ENCODE measurements at regions not wholly inside any gene's neighbourhood (a gene's known extent, or its start where the extent isn't known, plus 50 kb on each side); places are given as distances from the start of the nearest gene placed in this dataset.

GRCh38 chr13:74443631-74444030, 309.4 kb upstream of the KLF12 start (continued):
- no peak for TF ChIP-seq CTCF (conservative IDR thresholded peaks at IDR 0.05; ENCODE audit: low read depth in 2 of 2)

GRCh38 chr13:74442751-74443150, 308.5 kb upstream of the KLF12 start:
- no peaks in the 10 kb centered on the region for H3K36me3 ChIP-seq (ENCODE audit: insufficient read depth)
- H3K27ac Mint-ChIP-seq, result no peak overlapping the region
- H3K79me2 ChIP-seq (replicated peaks; ENCODE audit: insufficient read depth), result no peaks in the 10 kb centered on the region
- H3K9me2 ChIP-seq (ENCODE audit: insufficient read depth), result no peaks in the 10 kb centered on the region
- peaks cover 2% of the 10 kb centered on the region; the same call in 1 of the 3 replicates for H3K36me3 Mint-ChIP-seq (ENCODE audit: low read depth)
- H3K4me3 ChIP-seq, result no peak overlapping the region
- H3K4me1 ChIP-seq (ENCODE audit: insufficient read depth), result no peaks in the 10 kb centered on the region
- no peaks in the 10 kb centered on the region for H3K27me3 Mint-ChIP-seq (ENCODE audit: insufficient read depth, low read depth, poor library complexity)
- no peaks in the 10 kb centered on the region for H3F3A ChIP-seq (replicated peaks; ENCODE audit: low read depth)
- no peaks in the 10 kb centered on the region for H4K20me1 ChIP-seq (replicated peaks; ENCODE audit: insufficient read depth)
- peaks cover 2% of the 10 kb centered on the region; the same call in 2 of the 3 replicates for H3K4me1 Mint-ChIP-seq
- no peak overlapping the region for H2AFZ ChIP-seq
- H3K27me3 ChIP-seq (ENCODE audit: insufficient read depth), result no peaks in the 10 kb centered on the region
- no peaks in the 10 kb centered on the region for H3K9me3 Mint-ChIP-seq
- no peak overlapping the region for H3K4me3 Mint-ChIP-seq
- ATAC-seq (no peak), DNase-seq (ENCODE audit: low spot score) (no peak)
- no peak overlapping the region for H3K4me2 ChIP-seq
- H3K27ac ChIP-seq (ENCODE audit: low read depth), result no peak overlapping the region
- no peak for TF ChIP-seq ZNF114 (CRISPR knock-in tag; IDR thresholded peaks at IDR 0.05)
- TF ChIP-seq STAT1 (IDR thresholded peaks at IDR 0.05; ENCODE audit: unreplicated experiment), result no peak
- no peak for TF ChIP-seq REST (IDR thresholded peaks at IDR 0.05; ENCODE audit: unreplicated experiment)
- TF ChIP-seq ZNF331 (CRISPR knock-in tag; IDR thresholded peaks at IDR 0.05; ENCODE audit: low read depth), result no peak
- TF ChIP-seq EZH2phosphoT487 (IDR thresholded peaks at IDR 0.05; ENCODE audit: unreplicated experiment), result no peak
- no peak for TF ChIP-seq EZH2 (IDR thresholded peaks at IDR 0.05; ENCODE audit: low read depth, unreplicated experiment)
- TF ChIP-seq CREB1 (CRISPR knock-in tag; IDR thresholded peaks at IDR 0.05; ENCODE audit: low read depth), result no peak
- no peak for TF ChIP-seq NANOG (IDR thresholded peaks at IDR 0.05; ENCODE audit: borderline replicate concordance)
- TF ChIP-seq ZNF462 (CRISPR knock-in tag; IDR thresholded peaks at IDR 0.05), result no peak
- TF ChIP-seq ETS1 (IDR thresholded peaks at IDR 0.05), result no peak
- no peak for TF ChIP-seq POLR2AphosphoS5 (IDR thresholded peaks at IDR 0.05; ENCODE audit: low read depth)
